H1 (cell line): ENCODE measurements at regions not wholly inside any gene's neighbourhood (a gene's known extent, or its start where the extent isn't known, plus 50 kb on each side); places are given as distances from the start of the nearest gene placed in this dataset.

Source experiments
- CTCF ChIA-PET: fragments of 300-600 bp; sonication (Branson Sonifier 250); formaldehyde crosslinking; loops from one replicate; lab custom pipeline; 2021; ENCODE audit not compliant: partially characterized antibody; lab: Charles Lee
- POLR2A ChIA-PET: fragments of 300-600 bp; sonication (Branson Sonifier 250); formaldehyde crosslinking; loops from one replicate; lab custom pipeline; 2021; ENCODE audit warnings: inconsistent platforms; ENCODE audit not compliant: partially characterized antibody; lab: Charles Lee
- DNase-seq, 2 experiments: peaks; one replicate each; pipeline versions ENCODE4 v3.0.0 to v3.0.0-alpha.2; 2010 to 2022; ENCODE audit warnings: low spot score in 2 of 2, low read depth in 1 of 2, mixed read lengths in 1 of 2
- FAIRE-seq: peaks from 2 replicates; lab custom pipeline; 2011; peaks lifted over from hg19 to GRCh38; lab: Jason Lieb, UNC
- H2AFZ ChIP-seq: 2 replicates; pipeline ENCODE4 v1.8.1; 2012; ENCODE audit warnings: low read length, inconsistent platforms
- H2AK5ac ChIP-seq: 2 replicates; pipeline ENCODE4 v1.6.1; 2013; ENCODE audit warnings: low read depth, low read length
- H2BK120ac ChIP-seq: replicated peaks from 2 replicates; pipeline ENCODE3; 2013; ENCODE audit warnings: low read depth, low read length, inconsistent platforms
- H2BK12ac ChIP-seq: 2 replicates; pipeline ENCODE4 v1.6.1; 2013; ENCODE audit warnings: low read depth, low read length
- H2BK15ac ChIP-seq: 2 replicates; pipeline ENCODE4 v1.6.1; 2013; ENCODE audit warnings: low read length
- H2BK20ac ChIP-seq: 2 replicates; pipeline ENCODE4 v1.6.1; 2013; ENCODE audit warnings: low read length
- H2BK5ac ChIP-seq: 2 replicates; pipeline ENCODE4 v1.6.1; 2013; ENCODE audit warnings: low read depth, low read length
- H3K14ac ChIP-seq: 2 replicates; pipeline ENCODE4 v1.6.1; 2013; ENCODE audit warnings: inconsistent platforms; ENCODE audit not compliant: insufficient read length
- H3K18ac ChIP-seq: 2 replicates; pipeline ENCODE4 v1.6.1; 2013; ENCODE audit warnings: low read length; ENCODE audit errors: extremely low read depth
- H3K23ac ChIP-seq: 2 replicates; pipeline ENCODE4 v1.6.1; 2013; ENCODE audit warnings: inconsistent platforms; ENCODE audit not compliant: insufficient read length
- H3K23me2 ChIP-seq: 2 replicates; pipeline ENCODE4 v1.6.1; 2013; ENCODE audit warnings: low read depth, low read length
- H3K27ac ChIP-seq: 2 replicates; pipeline ENCODE4 v1.6.1; 2011; ENCODE audit warnings: low read depth, low read length, inconsistent platforms
- H3K27me3 ChIP-seq, 4 experiments: replicated peaks in 1 of 4; 1 replicate in 1 of 4; 2 replicates in 3 of 4; pipeline versions ENCODE4 v1.6.1 to v1.8.1; 2011 to 2013; ENCODE audit warnings: low read length in 3 of 4, mild to moderate bottlenecking in 3 of 4, inconsistent platforms in 2 of 4, mixed read lengths in 2 of 4, moderate library complexity in 1 of 4; ENCODE audit not compliant: control insufficient read depth in 3 of 4, insufficient read depth in 3 of 4; ENCODE audit errors: extremely low read depth in 1 of 4
- H3K36me3 ChIP-seq, 4 experiments: 2 replicates each; pipeline versions ENCODE4 v1.6.1 to v1.8.1; 2011 to 2013; ENCODE audit warnings: mild to moderate bottlenecking in 4 of 4, low read length in 3 of 4, moderate library complexity in 2 of 4, control low read depth in 1 of 4, inconsistent platforms in 1 of 4; ENCODE audit not compliant: insufficient read depth in 4 of 4, control insufficient read depth in 2 of 4
- H3K4ac ChIP-seq: replicated peaks from 2 replicates; pipeline ENCODE3; 2013; ENCODE audit warnings: low read length, low read depth, mixed read lengths, inconsistent platforms; ENCODE audit not compliant: insufficient read length
- H3K4me1 ChIP-seq, 4 experiments: replicated peaks in 1 of 4; 1 replicate in 1 of 4; 2 replicates in 3 of 4; pipeline versions ENCODE4 v1.6.1 to v1.8.1; 2011 to 2013; ENCODE audit warnings: low read length in 3 of 4, inconsistent platforms in 2 of 4, mixed read lengths in 1 of 4; ENCODE audit not compliant: insufficient read depth in 4 of 4, control insufficient read depth in 3 of 4
- H3K4me2 ChIP-seq, 2 experiments: 2 replicates each; pipeline versions ENCODE4 v1.6.1 to v1.8.1; 2011 to 2013; ENCODE audit warnings: low read depth in 2 of 2, low read length in 2 of 2, control low read depth in 1 of 2, inconsistent platforms in 1 of 2, mild to moderate bottlenecking in 1 of 2; ENCODE audit not compliant: insufficient read depth in 1 of 2
- H3K4me3 ChIP-seq, 4 experiments: fragments of 200-600, 300-600 bp in 1 of 4; sonication (generic), shearing (Covaris generic), sonication (Bioruptor Twin) in 1 of 4; 2 replicates each; pipeline versions ENCODE4 v1.5.1 to v1.8.1; 2011 to 2016; ENCODE audit warnings: low read length in 4 of 4, low read depth in 3 of 4, control low read depth in 2 of 4, inconsistent platforms in 2 of 4, mild to moderate bottlenecking in 2 of 4, mixed read lengths in 1 of 4, moderate library complexity in 1 of 4; ENCODE audit not compliant: insufficient read depth in 2 of 4; ENCODE audit errors: extremely low read depth in 1 of 4
- H3K56ac ChIP-seq: replicated peaks from 2 replicates; pipeline ENCODE3; 2013; ENCODE audit warnings: low read depth, mild to moderate bottlenecking, mixed read lengths, low read length, inconsistent platforms; ENCODE audit not compliant: insufficient read length
- H3K79me1 ChIP-seq: 2 replicates; pipeline ENCODE4 v1.6.1; 2013; ENCODE audit warnings: low read depth, low read length, control low read depth
- H3K79me2 ChIP-seq, 2 experiments: 2 replicates each; pipeline versions ENCODE4 v1.6.1 to v1.8.1; 2012 to 2013; ENCODE audit warnings: low read length in 2 of 2, mild to moderate bottlenecking in 2 of 2, inconsistent platforms in 1 of 2; ENCODE audit not compliant: insufficient read depth in 2 of 2, control insufficient read depth in 1 of 2
- H3K9ac ChIP-seq, 4 experiments: replicated peaks in 1 of 4; 1 replicate in 1 of 4; 2 replicates in 3 of 4; pipeline versions ENCODE4 v1.6.1 to v1.8.1; 2011 to 2013; ENCODE audit warnings: low read depth in 3 of 4, low read length in 3 of 4, control low read depth in 2 of 4, mild to moderate bottlenecking in 2 of 4, moderate library complexity in 2 of 4, inconsistent platforms in 1 of 4; ENCODE audit errors: extremely low read depth in 1 of 4
- H3K9me3 ChIP-seq, 2 experiments: 2 replicates each; pipeline versions ENCODE4 v1.6.1 to v1.8.1; 2012 to 2013; ENCODE audit warnings: mild to moderate bottlenecking in 2 of 2, moderate library complexity in 2 of 2, control low read depth in 1 of 2, inconsistent platforms in 1 of 2, low read depth in 1 of 2, low read length in 1 of 2, mixed read lengths in 1 of 2; ENCODE audit not compliant: insufficient read depth in 2 of 2
- H4K20me1 ChIP-seq, 2 experiments: replicated peaks in 1 of 2; 2 replicates each; pipeline versions ENCODE3 to v1.8.1; 2011 to 2013; ENCODE audit warnings: inconsistent platforms in 2 of 2, low read length in 2 of 2, mild to moderate bottlenecking in 1 of 2; ENCODE audit not compliant: insufficient read depth in 2 of 2, control insufficient read depth in 1 of 2
- H4K5ac ChIP-seq: 2 replicates; pipeline ENCODE4 v1.6.1; 2013; ENCODE audit warnings: low read length, low read depth, mixed read lengths, inconsistent platforms; ENCODE audit not compliant: insufficient read length
- H4K8ac ChIP-seq: 2 replicates; pipeline ENCODE4 v1.8.0; 2013; ENCODE audit warnings: mild to moderate bottlenecking, moderate library complexity, low read length, inconsistent platforms; ENCODE audit not compliant: insufficient read depth; ENCODE audit errors: extremely low read depth
- H4K91ac ChIP-seq: replicated peaks from 2 replicates; pipeline ENCODE3; 2013; ENCODE audit warnings: low read length, mixed read lengths, inconsistent platforms; ENCODE audit not compliant: insufficient read length
- FOSL1 ChIP-seq: IDR thresholded peaks from 2 replicates; pipeline ENCODE4 v1.6.1; 2011; ENCODE audit warnings: mild to moderate bottlenecking, low read depth, low read length, moderate library complexity; ENCODE audit not compliant: insufficient read depth
- WGBS, 2 experiments: shearing (Covaris generic) in 1 of 2; methylation state at CpG; one replicate each; pipeline versions ENCODE4 v1.1.6 to v1.1.7; 2013 to 2015; ENCODE audit warnings: low lambda C conversion rate in 2 of 2, mixed read lengths in 2 of 2, inconsistent platforms in 1 of 2, low coverage in 1 of 2, missing lambda C conversion rate in 1 of 2; ENCODE audit not compliant: insufficient replicate concordance in 2 of 2, insufficient coverage in 1 of 2, insufficient read length in 1 of 2; ENCODE audit errors: extremely low coverage in 1 of 2, missing lambda C conversion rate in 1 of 2; 5-methylcytosine and 5-hydroxymethylcytosine counted together

DNA sequence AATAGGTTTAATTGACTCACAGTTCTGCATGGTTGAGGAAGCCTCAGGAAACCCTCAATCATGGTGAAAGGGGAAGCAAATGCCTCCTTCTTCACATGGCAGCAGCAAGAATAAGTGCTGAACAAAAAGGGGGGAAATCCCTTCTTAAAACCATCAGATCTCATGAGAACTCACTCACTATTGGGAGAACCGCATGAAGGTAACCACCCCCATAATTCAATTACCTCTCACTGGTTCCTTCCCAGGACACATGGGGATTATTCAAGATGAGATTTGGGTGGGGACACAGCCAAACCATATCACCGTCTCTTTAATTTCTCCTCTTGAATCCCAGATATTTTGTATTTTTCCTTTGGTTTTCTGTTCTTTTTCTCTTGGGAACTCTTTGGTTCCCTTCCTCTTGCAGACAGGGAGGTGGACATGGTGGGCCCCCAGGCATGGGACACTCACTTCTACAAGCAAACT is 223.6 kb downstream of the TBXT start:
- Histone ChIP-seq H2AFZ (no peak overlapping the region), H2BK20ac (no peak overlapping the region), H4K91ac (no peak overlapping the region), H4K8ac (no peak overlapping the region), H3K4me2 (no peak overlapping the region), H3K56ac (no peak overlapping the region), H3K14ac (no peak overlapping the region), H3K27me3 (no peaks in the 10 kb centered on the region), H2BK120ac (no peak overlapping the region), H2BK15ac (no peak overlapping the region), H2BK12ac (no peak overlapping the region), H3K18ac (no peak overlapping the region), H3K9ac (no peak overlapping the region), H3K4me1 (no peaks in the 10 kb centered on the region), H3K4me3 (no peak overlapping the region), H3K27ac (no peak overlapping the region), H3K4ac (no peak overlapping the region), H4K20me1 (no peaks in the 10 kb centered on the region), H3K23ac (no peak overlapping the region), H3K23me2 (no peaks in the 10 kb centered on the region), H3K36me3 (no peaks in the 10 kb centered on the region), H2AK5ac (no peak overlapping the region), H3K79me2 (no peaks in the 10 kb centered on the region), H2BK5ac (no peak overlapping the region), H3K79me1 (no peaks in the 10 kb centered on the region), H4K5ac (no peak overlapping the region), H3K9me3 (no peaks in the 10 kb centered on the region; a peak in 1 of 4 replicates)
- 89% methylated on average over 2 of the region's 2 CpGs; no CpG with 5 or more reads in 1 of the 2 experiments for WGBS, 2 experiments
- TF ChIP-seq FOSL1: no peak
- FAIRE-seq: no peak
- CTCF ChIA-PET: no interaction called here
- POLR2A ChIA-PET: no interaction called here
- DNase-seq: no peak
